ENCODE measurements at regions not wholly inside any gene's neighbourhood (a gene's known extent, or its start where the extent isn't known, plus 50 kb on each side); places are given as distances from the start of the nearest gene placed in this dataset.
"Not testable (repeated sequence)": the region's sequence is repeated elsewhere in the genome, so short reads cannot be mapped to it uniquely, and the experiment has no call there.

DNA sequence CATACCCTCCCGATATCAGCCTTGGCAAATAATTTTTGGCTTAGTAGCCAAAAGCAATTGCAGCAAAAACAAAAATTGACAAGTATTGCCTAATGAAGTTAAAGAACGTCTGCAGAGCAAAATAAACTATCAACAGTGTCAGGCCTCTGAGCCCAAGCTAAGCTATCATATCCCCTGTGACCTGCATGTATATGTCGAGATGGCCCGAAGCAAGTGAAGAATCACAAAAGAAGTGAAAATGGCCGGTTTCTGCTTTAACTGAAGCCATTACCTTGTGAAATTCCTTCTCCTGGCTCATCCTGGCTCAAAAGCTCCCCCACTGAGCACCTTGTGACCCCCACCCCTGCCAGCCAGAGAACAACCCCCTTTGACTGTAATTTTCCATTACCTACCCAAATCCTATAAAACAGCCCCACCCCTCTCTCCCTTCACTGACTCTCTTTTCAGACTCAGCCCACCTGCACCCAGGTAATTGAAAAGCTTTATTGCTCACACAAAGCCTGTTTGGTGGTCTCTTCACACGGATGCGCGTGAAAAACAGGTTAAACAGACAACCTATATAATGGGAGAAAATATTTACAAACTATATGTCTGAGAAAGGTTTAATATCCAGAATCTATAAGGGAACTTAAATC, 466.3 kb downstream of the PYDC2 start:
- H3K4me3 ChIP-seq (ENCODE audit: control insufficient read depth in 1 of 2, extremely low read depth in 1 of 2, low read length in 1 of 2); H3K27ac Mint-ChIP-seq; CTCF ChIA-PET; H3K27me3 ChIP-seq (replicated peaks in 1 of 2; ENCODE audit: control insufficient read depth in 2 of 2, extremely low read depth in 1 of 2, insufficient read depth in 2 of 2, low read length in 1 of 2); ATAC-seq (replicated peaks in 1 of 4); H3K27ac ChIP-seq (ENCODE audit: low read length); H3K4me3 Mint-ChIP-seq; H3K4me1 Mint-ChIP-seq; DNase-seq; H3K27me3 Mint-ChIP-seq; POLR2A ChIA-PET; H3K9me3 ChIP-seq; H3K4me1 ChIP-seq (ENCODE audit: control insufficient read depth in 1 of 2, extremely low read depth in 1 of 2, insufficient read depth in 2 of 2, low read length in 2 of 2); H3K36me3 Mint-ChIP-seq; H3K36me3 ChIP-seq (ENCODE audit: control insufficient read depth in 2 of 2, extremely low read depth in 1 of 2, insufficient read depth in 1 of 2, low read length in 1 of 2): not testable (repeated sequence)
- peaks cover 9 to 18% (median 14%) of the 10 kb centered on the region in 3 donors for H3K9me3 Mint-ChIP-seq
- whole genome bisulfite sequencing (ENCODE audit: insufficient coverage) = 67% methylated on average over 5 of the region's 8 CpGs

DNA sequence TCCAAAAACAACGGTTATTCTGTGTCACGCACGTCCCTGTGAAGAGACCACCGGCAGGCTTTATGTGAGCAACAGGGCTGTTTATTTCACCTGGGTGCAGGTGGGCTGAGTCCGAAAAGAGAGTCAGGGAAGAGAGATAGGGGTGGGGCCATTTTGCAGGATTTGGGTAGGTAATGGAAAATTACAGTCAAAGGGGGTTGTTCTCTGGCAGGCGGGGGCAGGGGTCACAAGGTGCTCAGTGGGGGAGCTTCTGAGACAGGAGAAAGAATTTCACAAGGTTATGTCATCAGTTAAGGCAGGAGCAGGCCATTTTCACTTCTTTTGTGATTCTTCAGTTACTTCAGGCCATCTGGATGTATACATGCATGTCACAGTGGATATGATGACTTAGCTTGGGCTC, 467.0 kb downstream of the PYDC2 start:
- H3K27ac ChIP-seq (ENCODE audit: low read length); H3K4me3 ChIP-seq (ENCODE audit: control insufficient read depth in 1 of 2, extremely low read depth in 1 of 2, low read length in 1 of 2); DNase-seq; ATAC-seq (replicated peaks in 1 of 4); CTCF ChIA-PET; H3K27me3 ChIP-seq (replicated peaks in 1 of 2; ENCODE audit: control insufficient read depth in 2 of 2, extremely low read depth in 1 of 2, insufficient read depth in 2 of 2, low read length in 1 of 2); H3K4me1 Mint-ChIP-seq; H3K27me3 Mint-ChIP-seq; H3K36me3 ChIP-seq (ENCODE audit: control insufficient read depth in 2 of 2, extremely low read depth in 1 of 2, insufficient read depth in 1 of 2, low read length in 1 of 2); H3K27ac Mint-ChIP-seq; H3K9me3 ChIP-seq; H3K36me3 Mint-ChIP-seq; POLR2A ChIA-PET; H3K4me1 ChIP-seq (ENCODE audit: control insufficient read depth in 1 of 2, extremely low read depth in 1 of 2, insufficient read depth in 2 of 2, low read length in 2 of 2); H3K4me3 Mint-ChIP-seq: not testable (repeated sequence)
- H3K9me3 Mint-ChIP-seq = peaks cover 9 to 18% (median 14%) of the 10 kb centered on the region in 3 donors
- WGBS (ENCODE audit: insufficient coverage) = 81% methylated on average over 5 of the region's 6 CpGs

DNA sequence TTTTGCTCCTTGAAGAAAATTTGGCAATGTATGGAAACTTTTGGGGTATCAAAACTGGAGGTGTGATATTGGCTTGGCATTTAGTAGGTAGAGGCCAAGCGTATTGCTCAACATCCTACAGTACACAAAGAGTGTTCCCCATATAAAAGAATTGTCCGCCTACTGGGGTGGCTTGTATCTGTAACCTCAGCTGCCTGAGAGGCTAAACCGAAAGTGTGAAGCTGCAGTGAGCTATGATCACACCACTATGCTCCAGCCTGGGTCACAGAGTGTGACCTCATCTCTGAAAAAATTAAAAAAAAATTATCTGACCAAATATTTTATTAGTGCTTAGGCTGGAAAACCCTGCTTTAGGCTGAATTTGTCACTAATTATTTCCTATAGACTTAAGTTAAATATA, 483.9 kb downstream of the PYDC2 start:
- ChIA-PET CTCF (no interaction called here), POLR2A (no interaction called here)
- no peaks in the 10 kb centered on the region for H3K9me3 ChIP-seq
- no peak overlapping the region for H3K27ac Mint-ChIP-seq
- H3K9me3 Mint-ChIP-seq = peaks cover 0 to 2% (median 0%) of the 10 kb centered on the region in 3 donors
- no peaks in the 10 kb centered on the region for H3K4me1 ChIP-seq (ENCODE audit: control insufficient read depth in 1 of 2, extremely low read depth in 1 of 2, insufficient read depth in 2 of 2, low read length in 2 of 2)
- H3K4me1 Mint-ChIP-seq = no peaks in the 10 kb centered on the region
- DNase-seq (no peak), ATAC-seq (replicated peaks in 1 of 4) (no peak)
- no peaks in the 10 kb centered on the region for H3K27me3 ChIP-seq (replicated peaks in 1 of 2; ENCODE audit: control insufficient read depth in 2 of 2, extremely low read depth in 1 of 2, insufficient read depth in 2 of 2, low read length in 1 of 2)
- no peak overlapping the region for H3K4me3 ChIP-seq (ENCODE audit: control insufficient read depth in 1 of 2, extremely low read depth in 1 of 2, low read length in 1 of 2)
- no peaks in the 10 kb centered on the region for H3K27me3 Mint-ChIP-seq
- no peak overlapping the region for H3K4me3 Mint-ChIP-seq
- no peaks in the 10 kb centered on the region for H3K36me3 ChIP-seq (ENCODE audit: control insufficient read depth in 2 of 2, extremely low read depth in 1 of 2, insufficient read depth in 1 of 2, low read length in 1 of 2)
- WGBS (ENCODE audit: insufficient coverage) = 100% methylated on average over 1 of the region's 3 CpGs
- H3K36me3 Mint-ChIP-seq = no peaks in the 10 kb centered on the region
- H3K27ac ChIP-seq (ENCODE audit: low read length) = no peak overlapping the region

DNA sequence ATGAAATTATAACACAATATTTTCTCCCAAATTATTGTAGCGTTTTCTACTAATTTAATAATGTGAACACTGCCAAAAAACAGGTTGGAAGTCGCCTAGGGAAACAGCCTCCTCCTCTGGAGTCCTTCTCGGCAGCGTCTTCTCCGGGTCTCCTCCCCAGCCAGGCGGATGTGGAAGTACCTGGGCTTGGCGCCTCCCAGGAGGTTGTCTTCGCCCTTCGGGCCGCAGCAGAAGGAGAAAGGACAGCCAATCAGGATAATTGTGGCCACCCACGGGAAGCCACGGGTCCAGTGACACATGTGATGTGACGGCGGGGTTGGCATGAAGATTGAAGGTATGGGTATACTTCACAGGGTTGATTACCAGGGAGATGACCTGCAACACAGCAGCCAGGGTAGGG, 491.2 kb downstream of the PYDC2 start:
- Mint-ChIP-seq H3K27me3 (no peaks in the 10 kb centered on the region), H3K27ac (no peak overlapping the region), H3K4me1 (no peaks in the 10 kb centered on the region), H3K4me3 (no peak overlapping the region), H3K9me3 (peaks cover 2 to 8% (median 3%) of the 10 kb centered on the region in 3 donors), H3K36me3 (no peaks in the 10 kb centered on the region)
- Histone ChIP-seq H3K36me3 (ENCODE audit: control insufficient read depth in 2 of 2, extremely low read depth in 1 of 2, insufficient read depth in 1 of 2, low read length in 1 of 2) (no peaks in the 10 kb centered on the region), H3K27ac (ENCODE audit: low read length) (no peak overlapping the region), H3K4me1 (ENCODE audit: control insufficient read depth in 1 of 2, extremely low read depth in 1 of 2, insufficient read depth in 2 of 2, low read length in 2 of 2) (no peaks in the 10 kb centered on the region), H3K27me3 (replicated peaks in 1 of 2; ENCODE audit: control insufficient read depth in 2 of 2, extremely low read depth in 1 of 2, insufficient read depth in 2 of 2, low read length in 1 of 2) (no peaks in the 10 kb centered on the region), H3K4me3 (ENCODE audit: control insufficient read depth in 1 of 2, extremely low read depth in 1 of 2, low read length in 1 of 2) (no peak overlapping the region), H3K9me3 (no peaks in the 10 kb centered on the region)
- WGBS (ENCODE audit: insufficient coverage) = 84% methylated on average over 4 of the region's 14 CpGs
- ChIA-PET POLR2A (no interaction called here), CTCF (no interaction called here)
- DNase-seq (no peak), ATAC-seq (replicated peaks in 1 of 4) (no peak)

DNA sequence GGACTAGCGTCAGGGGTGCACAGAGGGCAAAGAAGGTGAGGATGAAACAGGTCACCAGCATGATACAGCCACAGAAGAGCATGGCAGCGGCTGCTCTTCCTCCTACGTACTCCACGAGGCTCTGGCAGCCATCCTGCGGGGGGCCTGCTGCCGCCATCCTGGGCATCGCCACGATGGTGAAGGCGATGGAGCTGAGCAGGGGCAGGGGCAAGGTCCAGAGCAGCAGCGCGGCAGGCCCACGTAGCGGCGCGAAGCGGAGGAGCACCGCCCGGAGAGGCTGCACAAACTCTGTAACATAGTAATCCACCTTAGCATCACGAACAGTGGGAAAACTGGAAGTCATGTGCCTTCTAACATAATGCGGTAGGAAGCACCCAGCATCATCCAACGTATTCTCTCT, 491.6 kb downstream of the PYDC2 start:
- ChIA-PET CTCF (no interaction called here), POLR2A (no interaction called here)
- H3K9me3 ChIP-seq = no peaks in the 10 kb centered on the region
- Mint-ChIP-seq H3K36me3 (no peaks in the 10 kb centered on the region), H3K27me3 (no peaks in the 10 kb centered on the region), H3K4me3 (no peak overlapping the region), H3K27ac (no peak overlapping the region), H3K4me1 (no peaks in the 10 kb centered on the region), H3K9me3 (peaks cover under 1 to 8% (median 3%) of the 10 kb centered on the region in 3 donors)
- no peaks in the 10 kb centered on the region for H3K36me3 ChIP-seq (ENCODE audit: control insufficient read depth in 2 of 2, extremely low read depth in 1 of 2, insufficient read depth in 1 of 2, low read length in 1 of 2)
- DNase-seq = no peak
- no peak for ATAC-seq (replicated peaks in 1 of 4)
- H3K4me3 ChIP-seq (ENCODE audit: control insufficient read depth in 1 of 2, extremely low read depth in 1 of 2, low read length in 1 of 2) = no peak overlapping the region
- H3K4me1 ChIP-seq (ENCODE audit: control insufficient read depth in 1 of 2, extremely low read depth in 1 of 2, insufficient read depth in 2 of 2, low read length in 2 of 2) = no peaks in the 10 kb centered on the region
- H3K27ac ChIP-seq (ENCODE audit: low read length) = no peak overlapping the region
- 88% methylated on average over 19 of the region's 21 CpGs for WGBS (ENCODE audit: insufficient coverage)
- no peaks in the 10 kb centered on the region for H3K27me3 ChIP-seq (replicated peaks in 1 of 2; ENCODE audit: control insufficient read depth in 2 of 2, extremely low read depth in 1 of 2, insufficient read depth in 2 of 2, low read length in 1 of 2)

DNA sequence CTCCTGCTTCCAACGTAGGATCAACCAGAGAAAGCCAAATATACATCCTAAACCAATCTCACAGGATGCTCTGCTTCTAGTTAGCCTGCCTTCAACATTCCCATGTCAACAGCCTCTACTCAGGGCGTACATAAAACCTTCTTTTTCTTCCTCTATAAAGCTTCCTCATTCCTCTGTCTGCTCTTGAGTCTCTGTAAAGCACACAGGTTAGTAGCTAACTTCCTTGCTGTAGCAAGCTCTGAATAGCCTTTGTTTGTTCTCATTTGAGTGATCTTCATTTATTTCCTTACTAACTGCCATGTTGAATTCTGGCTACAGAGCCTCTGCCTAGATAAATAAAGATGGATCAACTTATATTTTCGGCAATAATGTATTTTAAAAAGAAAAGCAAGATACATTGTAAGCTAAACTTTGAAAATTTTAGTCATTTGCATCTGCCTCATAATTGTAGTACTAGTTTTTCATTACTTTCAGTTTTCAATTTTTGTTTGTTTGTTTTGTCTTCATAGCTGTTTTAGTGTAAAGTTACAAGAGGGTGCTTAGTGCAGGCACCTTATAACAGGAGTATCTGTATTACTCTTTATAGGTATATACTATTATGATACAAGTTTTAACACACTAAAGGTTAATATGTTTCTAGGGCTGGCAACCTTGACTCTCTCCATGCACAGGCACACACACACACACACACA, 498.2 kb downstream of the PYDC2 start:
- peaks cover 0 to 6% (median 0%) of the 10 kb centered on the region in 3 donors for H3K9me3 Mint-ChIP-seq
- Histone ChIP-seq H3K4me1 (ENCODE audit: control insufficient read depth in 1 of 2, extremely low read depth in 1 of 2, insufficient read depth in 2 of 2, low read length in 2 of 2) (no peaks in the 10 kb centered on the region), H3K27me3 (replicated peaks in 1 of 2; ENCODE audit: control insufficient read depth in 2 of 2, extremely low read depth in 1 of 2, insufficient read depth in 2 of 2, low read length in 1 of 2) (no peaks in the 10 kb centered on the region), H3K27ac (ENCODE audit: low read length) (no peak overlapping the region), H3K4me3 (ENCODE audit: control insufficient read depth in 1 of 2, extremely low read depth in 1 of 2, low read length in 1 of 2) (no peak overlapping the region), H3K9me3 (no peaks in the 10 kb centered on the region), H3K36me3 (ENCODE audit: control insufficient read depth in 2 of 2, extremely low read depth in 1 of 2, insufficient read depth in 1 of 2, low read length in 1 of 2) (no peaks in the 10 kb centered on the region)
- H3K4me3 Mint-ChIP-seq = no peak overlapping the region
- no peak for DNase-seq
- ChIA-PET CTCF (no interaction called here), POLR2A (interaction anchor here in 1 of 2 donors (0.7 kb wide), 1 partner anchor 38 kb away, joined by 6 read pairs; no protein-coding TSS in a partner anchor)
- H3K4me1 Mint-ChIP-seq = no peaks in the 10 kb centered on the region
- no peaks in the 10 kb centered on the region for H3K27me3 Mint-ChIP-seq
- ATAC-seq (replicated peaks in 1 of 4) = no peak
- H3K27ac Mint-ChIP-seq = no peak overlapping the region
- 21% methylated on average over 2 of the region's 3 CpGs for WGBS (ENCODE audit: insufficient coverage)
- H3K36me3 Mint-ChIP-seq = no peaks in the 10 kb centered on the region
